Gastrocnemius medialis (tissue), 4 donors: ENCODE measurements at regions not wholly inside any gene's neighbourhood (a gene's known extent, or its start where the extent isn't known, plus 50 kb on each side); places are given as distances from the start of the nearest gene placed in this dataset.

Experiments
- ATAC-seq, 2 donors: fragments of 150-250 bp; one replicate each; pipeline ENCODE4 v1.9.1; 2016
- DNase-seq, 2 donors: peaks; one replicate each; pipeline ENCODE4 v3.0.0-alpha.2; 2019
- H3K27ac ChIP-seq, 4 donors: fragments of 200-600 bp; sonication (generic); 1 replicate in 1 of 4; 2 replicates in 3 of 4; pipeline ENCODE4 v1.5.1; 2016 to 2018; ENCODE audit warnings: mild to moderate bottlenecking in 2 of 4, moderate library complexity in 1 of 4
- H3K27me3 ChIP-seq, 3 donors: fragments of 200-600 bp; sonication (generic) in 2 of 3; 1 replicate in 1 of 3; 2 replicates in 2 of 3; pipeline versions ENCODE4 v1.5.1 to v1.6.0; 2016 to 2019; ENCODE audit warnings: mild to moderate bottlenecking in 1 of 3, moderate library complexity in 1 of 3
- H3K36me3 ChIP-seq, 2 donors: fragments of 200-600 bp; sonication (generic) in 1 of 2; one replicate each; pipeline ENCODE4 v1.5.1; 2017 to 2018
- H3K4me1 ChIP-seq, 2 donors: fragments of 200-600 bp; sonication (generic) in 1 of 2; one replicate each; pipeline ENCODE4 v1.5.1; 2016 to 2017; ENCODE audit warnings: mild to moderate bottlenecking in 2 of 2
- H3K4me3 ChIP-seq, 4 donors: fragments of 200-600 bp; sonication (generic) in 3 of 4; 1 replicate in 1 of 4; 2 replicates in 3 of 4; pipeline ENCODE4 v1.5.1; 2016 to 2019; ENCODE audit warnings: mild to moderate bottlenecking in 2 of 4
- H3K9me3 ChIP-seq, 3 donors: fragments of 200-600 bp; sonication (generic) in 2 of 3; 1 replicate in 1 of 3; 2 replicates in 2 of 3; pipeline ENCODE4 v1.5.1; 2016 to 2019
- CTCF ChIP-seq, 5 experiments: fragments of 450-650 bp in 3 of 5; fragments of 200-600 bp in 2 of 5; sonication (generic) in 2 of 5; IDR thresholded peaks in 4 of 5; conservative IDR thresholded peaks in 1 of 5; 1 replicate in 4 of 5; 2 replicates in 1 of 5; pipeline ENCODE4 v1.5.1; 2016 to 2019; ENCODE audit warnings: antibody characterized with exemption in 5 of 5, mild to moderate bottlenecking in 3 of 5, moderate library complexity in 3 of 5
- POLR2A ChIP-seq, 2 donors: fragments of 450-650 bp; IDR thresholded peaks; one replicate each; pipeline ENCODE4 v1.6.1; 2017; ENCODE audit warnings: antibody characterized with exemption in 2 of 2, mild to moderate bottlenecking in 2 of 2, moderate library complexity in 2 of 2
- in situ Hi-C, 4 donors: fragments of 200-750 bp; cut with MboI; loops; one replicate each; pipeline versions ENCODE4 v1.15.0 to v1.8.0; 2017; ENCODE audit warnings: low sequenced_read_pairs in 4 of 4
- intact Hi-C: fragments of 100-400 bp; cut with DNase I; formaldehyde crosslinking; loops from one replicate; pipeline ENCODE4 v1.15.1; 2023; ENCODE audit warnings: low total_unique reads

DNA sequence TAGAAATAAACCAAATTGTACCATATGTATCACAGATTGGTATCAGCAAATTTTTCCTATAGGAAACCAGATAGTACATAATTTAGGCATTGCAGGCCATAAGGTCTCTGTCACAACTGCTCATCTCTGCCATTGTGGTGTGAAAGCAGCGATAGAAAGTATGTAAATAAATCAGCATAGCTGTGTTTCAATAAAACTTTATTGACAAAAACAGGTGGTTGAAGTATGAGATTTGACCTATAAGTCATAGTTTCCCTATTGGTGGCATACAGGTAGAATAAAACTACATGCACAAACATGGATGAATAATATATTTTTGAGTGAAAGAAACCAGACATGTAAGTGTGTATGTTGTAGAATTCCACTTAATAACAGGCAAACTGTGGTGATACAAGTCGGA is 1454.9 kb downstream of the REEP3 start:
- in situ Hi-C loops (no loop called here), intact Hi-C loops (no loop called here)
- H3K9me3 ChIP-seq = no peaks in the 10 kb centered on the region
- H3K27ac ChIP-seq = no peak overlapping the region
- H3K4me3 ChIP-seq = no peak overlapping the region
- no peak for TF ChIP-seq CTCF (IDR thresholded peaks at IDR 0.05 in 4 of 5, conservative IDR thresholded peaks at IDR 0.05 in 1 of 5)
- TF ChIP-seq POLR2A (IDR thresholded peaks at IDR 0.05) = no peak
- H3K27me3 ChIP-seq = no peaks in the 10 kb centered on the region
- no peak for ATAC-seq
- no peaks in the 10 kb centered on the region for H3K4me1 ChIP-seq
- no peaks in the 10 kb centered on the region for H3K36me3 ChIP-seq
- no peak for DNase-seq

GRCh38 chr10:64977915-64978314 is 1456.7 kb downstream of the REEP3 start:
- ATAC-seq (no peak), DNase-seq (no peak)
- Histone ChIP-seq H3K27me3 (no peaks in the 10 kb centered on the region), H3K36me3 (no peaks in the 10 kb centered on the region), H3K4me1 (no peaks in the 10 kb centered on the region), H3K9me3 (no peaks in the 10 kb centered on the region), H3K4me3 (no peak overlapping the region), H3K27ac (no peak overlapping the region)
- TF ChIP-seq POLR2A (IDR thresholded peaks at IDR 0.05) = no peak
- no peak for TF ChIP-seq CTCF (IDR thresholded peaks at IDR 0.05 in 4 of 5, conservative IDR thresholded peaks at IDR 0.05 in 1 of 5)
- in situ Hi-C loops (no loop called here), intact Hi-C loops (no loop called here)

DNA sequence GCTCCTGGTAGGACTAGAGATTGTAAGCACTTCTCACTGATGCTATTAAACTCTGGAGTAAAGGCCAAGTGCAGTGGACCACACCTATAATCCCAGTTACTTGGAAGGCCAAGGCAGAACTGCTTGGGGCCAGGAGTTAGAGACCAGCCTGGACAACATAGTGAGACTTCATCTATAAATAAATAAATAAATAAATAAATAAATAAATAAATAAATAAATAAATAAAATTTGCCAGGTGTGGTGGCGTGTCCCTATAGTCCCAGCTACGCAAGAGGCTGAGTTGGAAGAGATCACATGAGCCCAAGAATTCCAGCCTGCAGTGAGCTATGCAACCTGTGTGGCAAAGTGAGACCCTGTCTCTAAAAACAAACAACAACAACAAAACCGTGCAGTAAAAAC is 1475.7 kb downstream of the REEP3 start:
- ATAC-seq = no peak
- Histone ChIP-seq H3K36me3 (no peaks in the 10 kb centered on the region), H3K4me1 (no peaks in the 10 kb centered on the region), H3K27me3 (no peaks in the 10 kb centered on the region), H3K27ac (no peak overlapping the region), H3K9me3 (no peaks in the 10 kb centered on the region), H3K4me3 (no peak overlapping the region)
- in situ Hi-C loops (no loop called here), intact Hi-C loops (no loop called here)
- no peak for TF ChIP-seq POLR2A (IDR thresholded peaks at IDR 0.05)
- TF ChIP-seq CTCF (IDR thresholded peaks at IDR 0.05 in 4 of 5, conservative IDR thresholded peaks at IDR 0.05 in 1 of 5) = no peak
- DNase-seq = no peak

GRCh38 chr10:65010845-65011244 is 1489.6 kb downstream of the REEP3 start:
- H3K9me3 ChIP-seq = no peaks in the 10 kb centered on the region
- no peak for DNase-seq
- intact Hi-C loops = no loop called here
- TF ChIP-seq CTCF (IDR thresholded peaks at IDR 0.05 in 4 of 5, conservative IDR thresholded peaks at IDR 0.05 in 1 of 5) = no peak
- no peak for TF ChIP-seq POLR2A (IDR thresholded peaks at IDR 0.05)
- in situ Hi-C loops = no loop called here
- H3K27ac ChIP-seq = no peak overlapping the region
- H3K4me1 ChIP-seq = no peaks in the 10 kb centered on the region
- no peak overlapping the region for H3K4me3 ChIP-seq
- H3K36me3 ChIP-seq = no peaks in the 10 kb centered on the region
- ATAC-seq = no peak
- H3K27me3 ChIP-seq = no peaks in the 10 kb centered on the region

- in situ Hi-C loops (no loop called here), intact Hi-C loops (no loop called here)
- no peaks in the 10 kb centered on the region for H3K4me1 ChIP-seq
- no peak overlapping the region for H3K27ac ChIP-seq
- no peaks in the 10 kb centered on the region for H3K27me3 ChIP-seq
- H3K36me3 ChIP-seq = no peaks in the 10 kb centered on the region
- no peaks in the 10 kb centered on the region for H3K9me3 ChIP-seq
- DNase-seq (no peak), ATAC-seq (no peak)
- no peak overlapping the region for H3K4me3 ChIP-seq
- TF ChIP-seq CTCF (IDR thresholded peaks at IDR 0.05 in 4 of 5, conservative IDR thresholded peaks at IDR 0.05 in 1 of 5) (no peak), POLR2A (IDR thresholded peaks at IDR 0.05) (no peak)
Observed at GRCh38 chr10:65017523-65017922, 1496.3 kb downstream of the REEP3 start.
